ENCODE measurements at regions not wholly inside any gene's neighbourhood (a gene's known extent, or its start where the extent isn't known, plus 50 kb on each side); places are given as distances from the start of the nearest gene placed in this dataset.

GRCh38 chr1:60225486-60225885 is 151.9 kb upstream of the C1orf87 start:
- TF ChIP-seq CTCF (IDR thresholded peaks at IDR 0.05) = no peak
- no peak for TF ChIP-seq EP300 (IDR thresholded peaks at IDR 0.05)
- no peak for TF ChIP-seq POLR2A (IDR thresholded peaks at IDR 0.05)

Data from suprapubic skin (tissue), 3 donors.